MCF 10A (cell line): ENCODE measurements at regions not wholly inside any gene's neighbourhood (a gene's known extent, or its start where the extent isn't known, plus 50 kb on each side); places are given as distances from the start of the nearest gene placed in this dataset.

Experiments used
- BruUV-seq: library from RNA; stranded (reverse); fragments of 400-500 nt; replicated peaks from 2 replicates; lab custom pipeline; 2021; lab: Mats Ljungman, UMichigan
- CTCF ChIA-PET: fragments of 300-600 bp; sonication (Branson Sonifier 250); formaldehyde crosslinking; extraction: SDS; loops from one replicate; lab custom pipeline; 2021; ENCODE audit warnings: antibody characterized with exemption, inconsistent platforms; lab: Yijun Ruan, JAX
- POLR2A ChIA-PET: fragments of 300-600, 350-650 bp; sonication (Branson Sonifier 250); formaldehyde crosslinking; extraction: SDS; loops from one replicate; lab custom pipeline; 2020; ENCODE audit warnings: antibody characterized with exemption, inconsistent platforms; lab: Yijun Ruan, JAX
- DNase-seq: peaks from one replicate; pipeline ENCODE4 v3.0.0-alpha.2; 2018; ENCODE audit not compliant: unreplicated experiment
- H3K27ac Mint-ChIP-seq: one replicate; pipeline ENCODE4 v1.8.0; 2022; ENCODE audit warnings: mild to moderate bottlenecking, low read depth, mixed read lengths; ENCODE audit not compliant: unreplicated experiment
- H3K27me3 Mint-ChIP-seq: one replicate; pipeline ENCODE4 v1.8.0; 2022; ENCODE audit warnings: mixed read lengths; ENCODE audit not compliant: insufficient read depth, unreplicated experiment
- H3K36me3 Mint-ChIP-seq: one replicate; pipeline ENCODE4 v1.8.0; 2022; ENCODE audit warnings: mild to moderate bottlenecking, moderate library complexity, mixed read lengths; ENCODE audit not compliant: insufficient read depth, unreplicated experiment
- H3K4me1 Mint-ChIP-seq: one replicate; pipeline ENCODE4 v1.8.0; 2022; ENCODE audit warnings: mixed read lengths; ENCODE audit not compliant: insufficient read depth, unreplicated experiment
- H3K4me3 Mint-ChIP-seq: one replicate; pipeline ENCODE4 v1.8.0; 2022; ENCODE audit warnings: mild to moderate bottlenecking, moderate library complexity, mixed read lengths; ENCODE audit not compliant: unreplicated experiment
- H3K9me3 Mint-ChIP-seq: one replicate; pipeline ENCODE4 v1.8.0; 2022; ENCODE audit warnings: mixed read lengths; ENCODE audit not compliant: unreplicated experiment
- intact Hi-C: fragments of 100-400 bp; cut with micrococcal nuclease; formaldehyde crosslinking; loops from 2 replicates; pipeline ENCODE4 v1.14.1; 2022
- TF ChIP-seq, protein P1 (sequence below): fragments of 200-600 bp; IDR thresholded peaks from one replicate; pipeline ENCODE4 v1.8.0; 2022; ENCODE audit warnings: antibody characterized with exemption, mild to moderate bottlenecking; ENCODE audit not compliant: unreplicated experiment

DNA sequence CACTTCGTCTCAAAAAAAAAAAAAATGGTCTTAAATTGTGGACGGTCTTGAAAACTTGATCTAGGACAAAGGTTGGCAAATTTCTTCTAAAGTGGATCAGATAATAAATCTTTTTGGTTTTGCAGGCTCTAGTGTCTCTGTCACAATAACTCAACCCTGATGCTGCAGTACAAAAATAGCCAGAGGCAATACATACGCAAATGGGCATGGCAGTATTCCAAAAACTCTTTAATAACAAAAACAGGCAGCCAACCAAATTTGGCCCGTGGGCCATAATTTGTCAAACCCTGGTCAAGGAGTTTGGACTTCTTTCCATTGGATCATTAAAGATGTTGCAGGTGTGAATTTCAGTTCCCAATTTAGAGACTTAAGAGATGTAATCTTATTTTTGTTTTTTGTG lies 93.5 kb upstream of the MRI1 start:
- no TSS peak for BruUV-seq
- Mint-ChIP-seq H3K27ac (no peak overlapping the region), H3K4me3 (no peak overlapping the region)

DNA sequence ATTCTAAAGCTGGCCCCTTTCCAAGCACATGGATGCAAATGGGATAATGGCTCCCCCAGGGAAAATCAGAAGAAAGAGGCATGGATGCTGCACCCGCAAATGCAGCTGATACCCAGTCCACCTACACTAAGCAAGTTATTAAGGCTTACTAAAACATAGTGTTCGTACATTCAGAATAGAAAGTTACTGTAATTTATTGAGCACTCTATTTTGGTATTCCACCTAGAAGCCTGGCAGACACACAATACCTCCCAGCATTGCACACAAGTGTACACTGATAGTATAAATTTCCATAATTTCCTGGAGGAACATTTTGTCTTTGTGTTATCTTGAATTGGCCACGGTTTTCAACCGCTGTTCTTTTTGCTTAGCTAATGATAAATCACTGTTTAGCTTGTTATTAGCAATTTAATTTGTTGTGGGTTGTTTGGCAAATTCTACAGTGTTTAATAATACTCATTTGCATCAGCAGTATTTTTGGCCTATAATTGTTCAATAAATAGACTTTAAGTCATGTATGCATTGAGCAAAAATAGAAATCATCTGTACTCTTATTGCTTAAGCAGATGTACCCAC lies 94.5 kb upstream of the MRI1 start:
- POLR2A ChIA-PET = interaction anchor here (0.6 to 3.9 kb wide), 16 partner anchors 9 to 705 kb away, joined by 3 to 27 read pairs (median 4); no protein-coding TSS in a partner anchor
- H3K27ac Mint-ChIP-seq = no peak overlapping the region
- BruUV-seq = no TSS peak
- DNase-seq = no peak
- CTCF ChIA-PET = interaction anchor here (0.6 to 1.5 kb wide), 8 partner anchors 11 to 52 kb away, joined by 3 to 5 read pairs (median 3); no protein-coding TSS in a partner anchor
- no peaks in the 10 kb centered on the region for H3K9me3 Mint-ChIP-seq
- no peak overlapping the region for H3K4me3 Mint-ChIP-seq
- no peaks in the 10 kb centered on the region for H3K27me3 Mint-ChIP-seq
- intact Hi-C loops = no loop called here
- TF ChIP-seq, protein P1, sequence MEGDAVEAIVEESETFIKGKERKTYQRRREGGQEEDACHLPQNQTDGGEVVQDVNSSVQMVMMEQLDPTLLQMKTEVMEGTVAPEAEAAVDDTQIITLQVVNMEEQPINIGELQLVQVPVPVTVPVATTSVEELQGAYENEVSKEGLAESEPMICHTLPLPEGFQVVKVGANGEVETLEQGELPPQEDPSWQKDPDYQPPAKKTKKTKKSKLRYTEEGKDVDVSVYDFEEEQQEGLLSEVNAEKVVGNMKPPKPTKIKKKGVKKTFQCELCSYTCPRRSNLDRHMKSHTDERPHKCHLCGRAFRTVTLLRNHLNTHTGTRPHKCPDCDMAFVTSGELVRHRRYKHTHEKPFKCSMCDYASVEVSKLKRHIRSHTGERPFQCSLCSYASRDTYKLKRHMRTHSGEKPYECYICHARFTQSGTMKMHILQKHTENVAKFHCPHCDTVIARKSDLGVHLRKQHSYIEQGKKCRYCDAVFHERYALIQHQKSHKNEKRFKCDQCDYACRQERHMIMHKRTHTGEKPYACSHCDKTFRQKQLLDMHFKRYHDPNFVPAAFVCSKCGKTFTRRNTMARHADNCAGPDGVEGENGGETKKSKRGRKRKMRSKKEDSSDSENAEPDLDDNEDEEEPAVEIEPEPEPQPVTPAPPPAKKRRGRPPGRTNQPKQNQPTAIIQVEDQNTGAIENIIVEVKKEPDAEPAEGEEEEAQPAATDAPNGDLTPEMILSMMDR = no peak
- peaks cover 4% of the 10 kb centered on the region for H3K4me1 Mint-ChIP-seq
- peaks cover 5% of the 10 kb centered on the region for H3K36me3 Mint-ChIP-seq

More for the DNA sequence above, 93.5 kb upstream of the MRI1 start:
- Mint-ChIP-seq H3K4me1 (peaks cover 4% of the 10 kb centered on the region), H3K27me3 (no peaks in the 10 kb centered on the region), H3K9me3 (no peaks in the 10 kb centered on the region), H3K36me3 (peaks cover 5% of the 10 kb centered on the region)
- CTCF ChIA-PET = interaction anchor here (0.6 to 1.5 kb wide), 6 partner anchors 44 to 529 kb away, joined by 3 to 5 read pairs (median 3); no protein-coding TSS in a partner anchor
- DNase-seq = peak; percentile 55
- POLR2A ChIA-PET = interaction anchor here (0.6 to 3.9 kb wide), 10 partner anchors 10 to 706 kb away, joined by 3 to 27 read pairs (median 6); no protein-coding TSS in a partner anchor
- TF ChIP-seq, protein P1 = no peak
- intact Hi-C loops = no loop called here

DNA sequence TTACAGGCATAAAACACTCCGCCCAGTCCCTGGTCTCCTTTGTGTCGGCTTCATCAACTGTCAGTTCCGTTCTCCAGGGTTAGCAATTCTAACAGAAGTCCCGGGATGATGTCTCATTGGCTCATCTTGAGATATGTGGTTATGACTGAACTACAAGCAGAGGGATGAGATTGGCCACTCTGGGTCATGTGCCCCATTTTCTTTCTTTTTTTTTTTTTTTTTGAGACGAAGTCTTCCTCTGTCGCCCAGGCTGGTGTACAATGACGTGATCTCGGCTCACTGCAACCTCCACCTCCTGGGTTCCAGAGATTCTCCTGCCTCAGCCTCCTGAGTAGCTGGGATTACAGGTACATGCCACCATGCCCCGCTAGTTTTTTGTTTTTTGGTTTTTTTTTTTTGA lies 95.4 kb upstream of the MRI1 start:
- TF ChIP-seq, protein P1 = no peak
- CTCF ChIA-PET = interaction anchor here (0.6 to 1.3 kb wide), 4 partner anchors 11 to 48 kb away, joined by 3 to 4 read pairs (median 3); no protein-coding TSS in a partner anchor

DNA sequence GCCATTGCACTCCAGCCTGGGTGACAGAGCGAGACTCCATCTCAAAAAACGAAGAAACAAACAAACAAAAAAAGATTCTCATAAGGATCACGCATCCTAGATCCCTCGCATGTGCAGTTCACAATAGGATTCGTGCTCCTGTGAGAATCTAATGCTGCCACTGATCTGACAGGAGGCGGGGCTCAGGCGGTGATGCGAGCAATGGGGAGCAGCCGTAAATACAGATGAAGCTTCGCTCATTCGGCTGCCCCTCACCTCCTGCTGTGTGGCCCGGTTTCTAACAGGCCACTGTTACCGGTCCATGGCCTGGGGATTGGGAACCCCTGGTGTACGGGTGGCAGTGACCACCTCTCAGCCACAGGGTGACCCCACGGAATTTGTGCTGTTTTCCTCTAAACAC lies 98.2 kb upstream of the MRI1 start:
- DNase-seq = no peak
- CTCF ChIA-PET = interaction anchor here (0.6 kb wide), 1 partner anchor 30 kb away, joined by 3 read pairs; no protein-coding TSS in a partner anchor
- H3K27ac Mint-ChIP-seq = no peak overlapping the region
- BruUV-seq = no TSS peak
- H3K36me3 Mint-ChIP-seq = no peaks in the 10 kb centered on the region
- POLR2A ChIA-PET = no interaction called here
- H3K27me3 Mint-ChIP-seq = no peaks in the 10 kb centered on the region
- intact Hi-C loops = no loop called here
- TF ChIP-seq, protein P1 = no peak
- no peak overlapping the region for H3K4me3 Mint-ChIP-seq
- H3K9me3 Mint-ChIP-seq = no peaks in the 10 kb centered on the region
- peaks cover 4% of the 10 kb centered on the region for H3K4me1 Mint-ChIP-seq

More for the DNA sequence above, 95.4 kb upstream of the MRI1 start:
- peaks cover 5% of the 10 kb centered on the region for H3K36me3 Mint-ChIP-seq
- no peak overlapping the region for H3K27ac Mint-ChIP-seq
- no peak overlapping the region for H3K4me3 Mint-ChIP-seq
- no peaks in the 10 kb centered on the region for H3K9me3 Mint-ChIP-seq
- POLR2A ChIA-PET = interaction anchor here (0.6 to 3.9 kb wide), 9 partner anchors 8 to 646 kb away, joined by 3 to 27 read pairs (median 4); no protein-coding TSS in a partner anchor
- no peaks in the 10 kb centered on the region for H3K27me3 Mint-ChIP-seq
- BruUV-seq = no TSS peak
- no peak for DNase-seq
- intact Hi-C loops = no loop called here
- peaks cover 4% of the 10 kb centered on the region for H3K4me1 Mint-ChIP-seq
